Spleen (tissue), 11 donors: ENCODE measurements at regions not wholly inside any gene's neighbourhood (a gene's known extent, or its start where the extent isn't known, plus 50 kb on each side); places are given as distances from the start of the nearest gene placed in this dataset.

ENCODE experiments used
- DNase-seq: peaks from one replicate; pipeline ENCODE4 v3.0.0-alpha.2; 2020
- H3K27ac ChIP-seq, 8 donors: fragments of 200-600 bp; sonication (generic) in 7 of 8; 1 replicate in 4 of 8; 2 replicates in 4 of 8; pipeline versions ENCODE4 v1.5.0 to v1.8.0; 2016 to 2021; ENCODE audit warnings: inconsistent platforms in 4 of 8, mild to moderate bottlenecking in 4 of 8, moderate library complexity in 1 of 8
- H3K27me3 ChIP-seq, 7 donors: fragments of 200-600 bp; sonication (generic) in 6 of 7; replicated peaks in 1 of 7; 1 replicate in 4 of 7; 2 replicates in 3 of 7; pipeline versions ENCODE4 v1.5.0 to v1.8.0; 2016 to 2021; ENCODE audit warnings: inconsistent platforms in 3 of 7, mild to moderate bottlenecking in 1 of 7
- H3K36me3 ChIP-seq, 6 donors: fragments of 200-600 bp; sonication (generic) in 5 of 6; 1 replicate in 4 of 6; 2 replicates in 2 of 6; pipeline versions ENCODE4 v1.5.0 to v1.8.0; 2016 to 2021; ENCODE audit warnings: inconsistent platforms in 2 of 6
- H3K4me1 ChIP-seq, 6 donors: fragments of 200-600 bp; sonication (generic) in 5 of 6; 1 replicate in 3 of 6; 2 replicates in 3 of 6; pipeline versions ENCODE4 v1.5.0 to v1.8.0; 2016 to 2021; ENCODE audit warnings: inconsistent platforms in 3 of 6
- H3K4me3 ChIP-seq, 8 donors: fragments of 200-600 bp; sonication (generic) in 7 of 8; 1 replicate in 4 of 8; 2 replicates in 4 of 8; pipeline versions ENCODE4 v1.5.0 to v1.8.0; 2016 to 2021; ENCODE audit warnings: inconsistent platforms in 4 of 8, mild to moderate bottlenecking in 4 of 8, moderate library complexity in 2 of 8
- H3K9me3 ChIP-seq, 8 donors: fragments of 200-600 bp; sonication (generic) in 7 of 8; 1 replicate in 4 of 8; 2 replicates in 4 of 8; pipeline versions ENCODE4 v1.5.0 to v1.8.0; 2016 to 2021; ENCODE audit warnings: inconsistent platforms in 4 of 8
- POLR2A ChIP-seq, 3 donors: fragments of 450-650 bp; IDR thresholded peaks; one replicate each; pipeline ENCODE4 v1.5.1; 2017; ENCODE audit warnings: antibody characterized with exemption in 3 of 3, mild to moderate bottlenecking in 1 of 3
- POLR2AphosphoS5 ChIP-seq, 3 donors: sonication (generic); formaldehyde crosslinking; IDR thresholded peaks; one replicate each; pipeline ENCODE4 v1.5.1; 2017; ENCODE audit warnings: antibody characterized with exemption in 3 of 3
- WGBS, 5 donors: extraction: QIAGEN DNeasy Blood & Tissue Kit in 3 of 5; methylation state at CpG; one replicate each; pipeline versions ENCODE4 v1.1.5 to v1.1.7; 2013 to 2018; 5-methylcytosine and 5-hydroxymethylcytosine counted together
- intact Hi-C: fragments of 100-400 bp; cut with DNase I; formaldehyde crosslinking; loops from one replicate; pipeline ENCODE4 v1.15.0; 2023; ENCODE audit warnings: low total_unique reads
- TF ChIP-seq, protein P1 (sequence below), 11 experiments: fragments of 200-600 bp in 7 of 11; fragments of 450-650 bp in 4 of 11; sonication (generic) in 4 of 11; IDR thresholded peaks in 8 of 11; conservative IDR thresholded peaks in 3 of 11; 1 replicate in 7 of 11; 2 replicates in 4 of 11; pipeline versions ENCODE4 v1.4.0 to v1.8.0; 2016 to 2021; ENCODE audit warnings: antibody characterized with exemption in 11 of 11, inconsistent platforms in 4 of 11, mild to moderate bottlenecking in 1 of 11
- donor health status: healthy with polysubstance abuse.
- donor health status: DM: no; HTN: no; CAD: no; lungs with moderate emphysema.
- donor health status: DM: no; HTN: no; CAD: no.
- donor health status: Bipolar disorder and iron deficiency.
- donor health status: healthy.
- donor health status: DM: no; HTN: no; CAD: no.
- donor health status: DM: yes; HTN: yes; CAD: no.

GRCh38 chr9:19614294-19614693 lies 174.5 kb downstream of the SLC24A2 start:
- DNase-seq, result no peak
- no peak for TF ChIP-seq POLR2AphosphoS5 (IDR thresholded peaks at IDR 0.05)
- no peak for TF ChIP-seq POLR2A (IDR thresholded peaks at IDR 0.05)
- TF ChIP-seq, protein P1, sequence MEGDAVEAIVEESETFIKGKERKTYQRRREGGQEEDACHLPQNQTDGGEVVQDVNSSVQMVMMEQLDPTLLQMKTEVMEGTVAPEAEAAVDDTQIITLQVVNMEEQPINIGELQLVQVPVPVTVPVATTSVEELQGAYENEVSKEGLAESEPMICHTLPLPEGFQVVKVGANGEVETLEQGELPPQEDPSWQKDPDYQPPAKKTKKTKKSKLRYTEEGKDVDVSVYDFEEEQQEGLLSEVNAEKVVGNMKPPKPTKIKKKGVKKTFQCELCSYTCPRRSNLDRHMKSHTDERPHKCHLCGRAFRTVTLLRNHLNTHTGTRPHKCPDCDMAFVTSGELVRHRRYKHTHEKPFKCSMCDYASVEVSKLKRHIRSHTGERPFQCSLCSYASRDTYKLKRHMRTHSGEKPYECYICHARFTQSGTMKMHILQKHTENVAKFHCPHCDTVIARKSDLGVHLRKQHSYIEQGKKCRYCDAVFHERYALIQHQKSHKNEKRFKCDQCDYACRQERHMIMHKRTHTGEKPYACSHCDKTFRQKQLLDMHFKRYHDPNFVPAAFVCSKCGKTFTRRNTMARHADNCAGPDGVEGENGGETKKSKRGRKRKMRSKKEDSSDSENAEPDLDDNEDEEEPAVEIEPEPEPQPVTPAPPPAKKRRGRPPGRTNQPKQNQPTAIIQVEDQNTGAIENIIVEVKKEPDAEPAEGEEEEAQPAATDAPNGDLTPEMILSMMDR (IDR thresholded peaks at IDR 0.05 in 8 of 11, conservative IDR thresholded peaks at IDR 0.05 in 3 of 11), result no peak
- no peaks in the 10 kb centered on the region for H3K27me3 ChIP-seq
- H3K4me1 ChIP-seq, result no peaks in the 10 kb centered on the region
- no peaks in the 10 kb centered on the region for H3K36me3 ChIP-seq
- H3K4me3 ChIP-seq, result no peak overlapping the region
- H3K27ac ChIP-seq, result no peak overlapping the region
- intact Hi-C loops, result no loop called here
- H3K9me3 ChIP-seq, result no peaks in the 10 kb centered on the region

GRCh38 chr9:19600538-19600937 lies 188.3 kb downstream of the SLC24A2 start:
- intact Hi-C loops, result no loop called here
- Histone ChIP-seq H3K27me3 (peaks cover 0 to 3% (median 0%) of the 10 kb centered on the region in 7 donors), H3K36me3 (no peaks in the 10 kb centered on the region), H3K4me1 (no peaks in the 10 kb centered on the region), H3K27ac (no peak overlapping the region), H3K9me3 (peaks cover 0 to 8% (median 0%) of the 10 kb centered on the region in 8 donors), H3K4me3 (no peak overlapping the region)
- no peak for DNase-seq
- TF ChIP-seq POLR2AphosphoS5 (IDR thresholded peaks at IDR 0.05) (no peak), POLR2A (IDR thresholded peaks at IDR 0.05) (no peak)
- TF ChIP-seq, protein P1 (IDR thresholded peaks at IDR 0.05 in 8 of 11, conservative IDR thresholded peaks at IDR 0.05 in 3 of 11), result no peak
- WGBS, 5 donors, result 71 to 90% (median 84%) methylated on average over 2 of the region's 2 CpGs

GRCh38 chr9:19598722-19599121 lies 189.9 kb downstream of the ACER2 start:
- no peak for DNase-seq
- Histone ChIP-seq H3K36me3 (no peaks in the 10 kb centered on the region), H3K4me1 (no peaks in the 10 kb centered on the region), H3K27me3 (peaks cover 0 to 3% (median 0%) of the 10 kb centered on the region in 7 donors), H3K9me3 (peaks cover 0 to 8% (median 0%) of the 10 kb centered on the region in 8 donors), H3K4me3 (no peak overlapping the region), H3K27ac (no peak overlapping the region)
- intact Hi-C loops, result no loop called here
- TF ChIP-seq, protein P1 (IDR thresholded peaks at IDR 0.05 in 8 of 11, conservative IDR thresholded peaks at IDR 0.05 in 3 of 11), result no peak
- WGBS, 5 donors, result 86 to 95% (median 90%) methylated on average over 2 of the region's 2 CpGs

DNA sequence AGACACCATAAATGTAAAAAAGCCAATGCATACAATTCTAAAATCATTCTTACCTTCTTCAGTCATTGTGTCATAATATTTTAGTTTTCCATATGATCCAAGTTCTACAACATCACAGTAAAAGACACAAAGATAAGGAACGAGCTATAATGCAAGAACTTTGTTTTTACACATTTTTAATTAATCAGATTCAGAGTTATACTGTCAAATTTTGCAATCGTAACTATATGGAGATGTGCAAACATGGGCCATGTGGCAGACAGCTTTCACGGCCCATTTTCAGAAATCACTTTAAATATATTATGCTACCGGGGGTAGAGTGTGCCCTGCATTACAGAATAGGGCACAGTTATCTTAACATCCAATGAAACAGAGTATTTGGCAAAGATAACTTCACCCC lies 188.4 kb downstream of the ACER2 start:
- TF ChIP-seq POLR2A (IDR thresholded peaks at IDR 0.05), result no peak
- no peak for TF ChIP-seq POLR2AphosphoS5 (IDR thresholded peaks at IDR 0.05)
- TF ChIP-seq, protein P1 (IDR thresholded peaks at IDR 0.05 in 8 of 11, conservative IDR thresholded peaks at IDR 0.05 in 3 of 11), result no peak
- no peak overlapping the region for H3K27ac ChIP-seq
- intact Hi-C loops, result no loop called here

More for the DNA sequence above, 188.4 kb downstream of the ACER2 start:
- Histone ChIP-seq H3K4me1 (no peaks in the 10 kb centered on the region), H3K9me3 (peaks cover 0 to 8% (median 0%) of the 10 kb centered on the region in 8 donors), H3K27me3 (peaks cover 0 to 3% (median 0%) of the 10 kb centered on the region in 7 donors), H3K4me3 (no peak overlapping the region), H3K36me3 (no peaks in the 10 kb centered on the region)
- WGBS, 5 donors, result 78 to 86% (median 84%) methylated on average over 4 of the region's 4 CpGs
- no peak for DNase-seq
